Hematopoietic multipotent progenitor cell treated with erythropoietin and hydrocortisone succinate and interleukin-3 and kit ligand, for 6 days (in vitro differentiated cells): ENCODE measurements at regions not wholly inside any gene's neighbourhood (a gene's known extent, or its start where the extent isn't known, plus 50 kb on each side); places are given as distances from the start of the nearest gene placed in this dataset.
"Not testable (repeated sequence)": the region's sequence is repeated elsewhere in the genome, so short reads cannot be mapped to it uniquely, and the experiment has no call there.

Experiments
- DNase-seq: peaks from one replicate; pipeline ENCODE4 v3.0.0-alpha.2; 2015

GRCh38 chr14:43014338-43014737 lies 1407.7 kb downstream of the LRFN5 start:
- no peak for DNase-seq

- no peak for DNase-seq
Measured at GRCh38 chr14:43012817-43013216, 1406.1 kb downstream of the LRFN5 start.

GRCh38 chr14:43005807-43006206 lies 1399.1 kb downstream of the LRFN5 start:
- DNase-seq: peak; percentile 8

GRCh38 chr14:43003845-43004244 lies 1397.2 kb downstream of the LRFN5 start:
- no peak for DNase-seq

GRCh38 chr14:43001731-43002130 lies 1395.1 kb downstream of the LRFN5 start:
- no peak for DNase-seq

- no peak for DNase-seq
Measured at GRCh38 chr14:42994051-42994736, 1387.5 kb downstream of the LRFN5 start.

- DNase-seq: no peak
Measured at GRCh38 chr14:42992930-42993329, 1386.3 kb downstream of the LRFN5 start.

GRCh38 chr14:42980419-42980818 lies 1373.7 kb downstream of the LRFN5 start:
- no peak for DNase-seq

- not testable (repeated sequence) for DNase-seq
Measured at GRCh38 chr14:42973171-42973570, 1366.5 kb downstream of the LRFN5 start.

GRCh38 chr14:42965512-42965911 lies 1358.8 kb downstream of the LRFN5 start:
- no peak for DNase-seq

- no peak for DNase-seq
Measured at GRCh38 chr14:42961509-42961908, 1354.8 kb downstream of the LRFN5 start.

GRCh38 chr14:42950363-42950762 lies 1343.7 kb downstream of the LRFN5 start:
- DNase-seq: no peak

- DNase-seq: no peak
Measured at GRCh38 chr14:42947991-42948390, 1341.3 kb downstream of the LRFN5 start.

- DNase-seq: no peak
Measured at GRCh38 chr14:42944284-42944683, 1337.6 kb downstream of the LRFN5 start.

GRCh38 chr14:42931308-42931707 lies 1324.6 kb downstream of the LRFN5 start:
- no peak for DNase-seq

- peak; percentile 21 for DNase-seq
Measured at GRCh38 chr14:42929806-42930480, 1323.3 kb downstream of the LRFN5 start.

- DNase-seq: no peak
Measured at GRCh38 chr14:42927313-42927712, 1320.6 kb downstream of the LRFN5 start.

- DNase-seq: no peak
Measured at GRCh38 chr14:42921901-42922300, 1315.2 kb downstream of the LRFN5 start.

GRCh38 chr14:42918615-42919014 lies 1311.9 kb downstream of the LRFN5 start:
- DNase-seq: no peak

GRCh38 chr14:42911642-42912041 lies 1305.0 kb downstream of the LRFN5 start:
- no peak for DNase-seq

GRCh38 chr14:42909659-42910058 lies 1303.0 kb downstream of the LRFN5 start:
- no peak for DNase-seq

GRCh38 chr14:42893183-42893582 lies 1286.5 kb downstream of the LRFN5 start:
- no peak for DNase-seq

- peak; percentile 60 for DNase-seq
Measured at GRCh38 chr14:42884100-42884499, 1277.4 kb downstream of the LRFN5 start.

GRCh38 chr14:42877716-42878115 lies 1271.0 kb downstream of the LRFN5 start:
- no peak for DNase-seq

- DNase-seq: no peak
Measured at GRCh38 chr14:42872786-42873185, 1266.1 kb downstream of the LRFN5 start.
